ENCODE measurements at regions not wholly inside any gene's neighbourhood (a gene's known extent, or its start where the extent isn't known, plus 50 kb on each side); places are given as distances from the start of the nearest gene placed in this dataset.
"Not testable (repeated sequence)": the region's sequence is repeated elsewhere in the genome, so short reads cannot be mapped to it uniquely, and the experiment has no call there.

DNA sequence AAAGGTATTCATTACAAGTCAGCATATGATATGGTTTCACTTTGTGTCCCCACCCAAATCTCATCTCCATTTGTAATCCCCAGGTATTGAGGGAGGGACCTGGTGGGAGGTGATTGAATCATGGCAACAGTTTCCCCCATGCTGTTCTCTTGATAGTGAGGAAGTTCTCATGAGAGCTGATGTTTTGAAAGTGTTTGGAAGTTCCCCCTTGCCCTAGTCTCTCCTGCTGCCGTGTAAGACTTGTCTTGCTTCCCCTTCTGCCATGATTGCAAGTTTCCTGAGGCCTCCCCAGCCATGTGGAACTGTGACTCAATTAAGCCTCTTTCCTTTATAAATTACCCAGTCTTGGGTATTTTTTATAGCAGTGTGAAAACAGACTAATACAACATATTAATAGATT, 213.7 kb upstream of the ADRA1D start:
- DNase-seq = not testable (repeated sequence)

GRCh38 chr20:4459081-4459480, 210.0 kb upstream of the ADRA1D start:
- no peak for DNase-seq

DNA sequence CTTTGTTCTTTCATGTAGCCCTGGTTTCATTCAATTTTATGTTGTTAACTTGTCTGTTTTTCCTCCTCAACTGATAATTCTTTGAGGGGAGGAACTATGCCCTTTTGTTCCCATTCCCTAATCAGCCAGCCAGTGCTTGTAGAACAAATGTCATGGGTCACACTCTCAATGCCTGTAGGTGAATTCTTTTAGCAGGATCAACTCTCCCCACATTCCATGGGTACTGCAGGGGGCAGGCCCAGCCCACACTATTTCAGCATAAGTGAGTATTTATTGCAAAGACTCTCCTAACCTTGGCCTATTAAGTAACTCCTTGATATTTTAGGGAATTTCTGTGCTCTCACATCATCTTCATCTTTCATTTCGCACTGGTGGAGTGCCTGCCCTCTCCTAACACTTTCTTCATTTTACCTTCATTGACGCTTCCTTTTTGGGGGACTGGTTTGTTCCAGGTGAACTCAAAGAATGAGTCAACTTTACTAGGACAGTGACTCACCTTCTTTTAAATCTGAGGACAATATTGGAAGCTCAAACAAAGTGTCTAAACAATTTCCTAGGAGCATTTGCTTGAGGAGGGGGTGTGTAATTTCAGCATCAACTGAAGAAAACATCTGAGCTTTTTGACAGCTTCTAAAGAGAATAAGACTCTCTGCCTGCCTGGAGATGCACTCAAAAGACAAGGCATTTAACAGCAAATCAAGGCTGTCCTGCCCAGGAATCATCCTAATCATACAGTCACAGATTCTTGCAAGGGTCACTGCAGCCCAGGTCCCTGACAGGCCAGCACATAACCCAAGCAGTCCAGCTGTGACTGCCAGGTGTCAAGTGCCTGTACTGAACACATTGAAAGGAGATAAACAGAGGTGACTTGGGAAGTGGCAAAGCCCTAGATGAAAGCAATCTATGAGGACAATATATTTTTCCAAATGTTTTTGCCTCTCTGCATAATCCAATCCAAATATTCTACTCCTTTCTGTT, 208.8 kb upstream of the ADRA1D start:
- no peak for DNase-seq

DNA sequence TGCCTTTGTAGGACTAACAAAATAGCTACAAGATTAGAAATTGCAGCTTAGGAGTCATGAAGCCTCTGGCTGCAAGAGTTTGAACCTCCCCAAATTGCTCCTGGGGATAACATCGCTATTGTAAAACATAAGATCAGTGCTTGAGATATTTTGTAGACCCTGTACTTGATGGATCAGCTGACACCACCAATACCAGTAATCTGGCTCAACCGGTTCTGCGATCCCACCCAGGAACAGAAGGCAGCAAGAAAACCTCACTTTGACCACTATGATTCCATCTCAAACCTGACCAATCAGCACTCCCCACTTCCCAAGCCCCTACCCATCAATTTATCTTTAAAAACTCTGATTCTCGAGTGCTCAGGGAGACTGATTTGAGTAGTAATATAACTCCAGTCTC, 206.9 kb upstream of the ADRA1D start:
- no peak for DNase-seq

DNA sequence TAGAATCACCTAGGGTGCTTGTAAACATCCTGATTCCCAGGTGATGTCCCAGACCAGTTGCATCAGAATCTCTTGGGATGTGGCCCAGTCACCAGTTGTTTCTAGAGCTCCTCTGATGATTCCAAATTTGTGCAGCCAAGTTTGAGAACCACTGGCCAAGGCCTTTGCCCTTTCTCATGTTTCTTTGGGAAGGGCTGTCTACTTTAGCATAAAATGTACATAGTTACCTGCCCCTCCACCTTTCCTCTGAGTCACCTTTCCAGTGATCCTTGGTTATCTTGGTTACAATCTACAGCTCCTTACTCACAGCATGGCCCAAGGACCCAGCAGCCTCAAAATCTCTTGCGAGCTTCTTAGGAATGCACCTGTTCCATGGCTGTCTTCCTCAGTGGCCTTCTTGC, 206.2 kb upstream of the ADRA1D start:
- DNase-seq = no peak

DNA sequence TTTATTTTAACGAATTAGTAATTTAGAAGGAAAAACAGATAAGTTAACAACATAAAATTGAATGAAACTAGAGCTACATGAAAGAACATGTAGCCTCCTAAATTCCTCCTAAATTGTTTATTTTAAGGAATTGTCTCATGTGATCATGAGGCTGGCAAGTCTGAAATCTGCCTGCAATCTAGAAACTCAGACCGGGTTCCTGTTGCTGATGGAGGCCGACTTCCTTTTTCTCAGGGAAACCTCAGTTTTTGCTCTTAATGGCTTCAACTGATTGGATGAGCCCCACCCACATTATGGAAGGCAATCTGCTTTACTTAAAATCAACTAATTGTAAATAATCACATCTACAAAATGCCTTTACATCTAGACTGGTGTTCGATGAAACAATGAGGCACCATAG, 205.0 kb upstream of the ADRA1D start:
- DNase-seq = peak; percentile 29

GRCh38 chr20:4453359-4453758, 204.3 kb upstream of the ADRA1D start:
- no peak for DNase-seq

- no peak for DNase-seq
Measured at GRCh38 chr20:4451487-4452081, 202.5 kb upstream of the ADRA1D start.

DNA sequence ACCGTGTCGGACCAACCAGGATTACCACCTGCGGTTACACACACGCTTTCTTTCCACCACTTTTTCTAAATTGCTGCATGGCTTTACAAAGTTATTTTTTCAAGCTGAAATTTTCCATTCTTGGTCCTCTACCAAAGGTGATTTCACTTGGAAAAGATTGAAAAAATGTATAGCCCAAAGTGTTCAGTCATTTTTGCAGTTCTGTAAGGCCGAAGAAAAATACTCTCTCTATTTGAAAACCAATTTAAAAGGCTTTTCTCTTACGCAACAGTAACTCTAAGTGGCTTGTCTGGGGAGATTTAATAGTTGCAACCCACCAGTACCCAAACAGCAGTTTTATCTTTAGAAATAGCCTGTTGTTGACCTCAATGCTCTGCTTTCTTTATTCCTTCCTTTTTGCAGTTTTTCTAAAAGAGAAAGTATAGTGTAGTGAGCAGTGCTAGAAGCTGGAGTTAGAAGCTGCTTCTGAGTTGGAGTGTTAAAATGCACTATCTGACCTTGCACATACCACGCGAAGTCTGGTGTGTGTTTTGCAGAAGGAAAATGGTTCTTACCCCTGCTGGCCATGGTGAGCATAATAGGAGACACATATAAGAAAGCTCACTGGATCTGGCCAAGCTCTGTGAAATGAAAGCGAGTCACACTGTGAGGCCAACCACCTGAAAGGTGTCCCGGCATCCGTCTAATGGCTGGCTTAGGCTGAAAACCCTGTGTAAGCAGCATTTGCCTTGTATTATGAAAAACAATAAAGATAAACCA, 201.0 kb upstream of the ADRA1D start:
- peak; percentile 37 for DNase-seq

- DNase-seq = no peak
Measured at GRCh38 chr20:4445784-4446183, 196.7 kb upstream of the ADRA1D start.

- no peak for DNase-seq
Measured at GRCh38 chr20:4445331-4445730, 196.2 kb upstream of the ADRA1D start.

- no peak for DNase-seq
Measured at GRCh38 chr20:4444404-4444803, 195.3 kb upstream of the ADRA1D start.

GRCh38 chr20:4443016-4443415, 193.9 kb upstream of the ADRA1D start:
- DNase-seq = no peak

DNA sequence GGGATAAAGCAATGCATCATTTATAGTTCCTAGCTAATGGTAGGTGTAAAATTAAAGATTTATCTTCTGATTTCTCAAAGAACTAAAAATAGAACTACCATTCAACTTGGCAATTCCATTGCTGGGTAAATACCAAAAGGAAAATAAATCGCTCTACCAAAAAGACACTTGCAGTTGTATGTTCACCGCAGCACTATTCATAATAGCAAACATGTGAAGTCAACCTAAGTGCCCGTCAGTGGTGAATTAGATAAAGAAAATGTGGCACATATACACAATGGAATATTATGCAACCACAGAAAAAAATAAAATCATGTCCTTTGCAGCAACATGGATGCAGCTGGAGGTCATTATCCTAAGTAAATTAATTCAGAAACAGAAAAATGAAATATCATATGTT, 192.8 kb upstream of the ADRA1D start:
- no peak for DNase-seq

GRCh38 chr20:4441191-4441590, 192.1 kb upstream of the ADRA1D start:
- no peak for DNase-seq

DNA sequence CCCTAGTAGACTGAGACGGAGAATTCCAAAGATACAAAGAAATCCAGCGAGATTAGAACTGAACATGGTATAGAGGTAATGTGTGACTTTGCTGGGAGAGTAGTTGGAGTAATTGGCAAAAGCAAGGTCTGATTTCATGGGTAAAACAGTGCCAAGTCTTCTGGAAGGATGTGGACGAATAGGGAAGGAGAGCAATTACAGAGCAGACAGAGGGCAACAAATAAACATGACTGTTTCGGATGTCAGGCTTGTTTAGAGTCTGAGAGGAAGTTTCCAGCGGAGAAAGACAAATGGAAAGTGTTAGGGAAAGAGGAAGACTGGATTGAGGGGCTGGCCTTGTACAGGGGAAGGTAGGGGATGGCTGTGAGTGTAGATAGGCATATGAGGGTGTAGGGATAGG, 190.4 kb upstream of the ADRA1D start:
- no peak for DNase-seq

DNA sequence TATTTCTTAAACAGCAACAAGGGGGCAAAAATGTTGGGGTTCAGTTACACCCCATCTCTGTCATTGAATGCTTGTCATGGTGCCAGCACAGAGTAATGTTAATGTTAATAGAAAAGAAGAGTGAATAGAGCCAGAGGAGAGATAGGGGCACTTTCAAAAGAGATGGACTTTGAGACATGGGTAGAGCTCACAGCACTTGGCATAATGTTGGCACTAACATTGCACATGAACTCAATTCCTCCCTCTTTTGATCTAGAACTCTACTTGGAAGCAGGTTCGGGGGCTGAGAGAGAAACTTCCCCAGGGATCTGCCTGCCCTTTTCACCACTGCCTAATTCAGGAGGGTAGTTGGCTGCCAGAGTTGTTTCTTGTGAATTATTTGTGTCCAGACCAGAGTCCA, 188.0 kb upstream of the ADRA1D start:
- no peak for DNase-seq

DNA sequence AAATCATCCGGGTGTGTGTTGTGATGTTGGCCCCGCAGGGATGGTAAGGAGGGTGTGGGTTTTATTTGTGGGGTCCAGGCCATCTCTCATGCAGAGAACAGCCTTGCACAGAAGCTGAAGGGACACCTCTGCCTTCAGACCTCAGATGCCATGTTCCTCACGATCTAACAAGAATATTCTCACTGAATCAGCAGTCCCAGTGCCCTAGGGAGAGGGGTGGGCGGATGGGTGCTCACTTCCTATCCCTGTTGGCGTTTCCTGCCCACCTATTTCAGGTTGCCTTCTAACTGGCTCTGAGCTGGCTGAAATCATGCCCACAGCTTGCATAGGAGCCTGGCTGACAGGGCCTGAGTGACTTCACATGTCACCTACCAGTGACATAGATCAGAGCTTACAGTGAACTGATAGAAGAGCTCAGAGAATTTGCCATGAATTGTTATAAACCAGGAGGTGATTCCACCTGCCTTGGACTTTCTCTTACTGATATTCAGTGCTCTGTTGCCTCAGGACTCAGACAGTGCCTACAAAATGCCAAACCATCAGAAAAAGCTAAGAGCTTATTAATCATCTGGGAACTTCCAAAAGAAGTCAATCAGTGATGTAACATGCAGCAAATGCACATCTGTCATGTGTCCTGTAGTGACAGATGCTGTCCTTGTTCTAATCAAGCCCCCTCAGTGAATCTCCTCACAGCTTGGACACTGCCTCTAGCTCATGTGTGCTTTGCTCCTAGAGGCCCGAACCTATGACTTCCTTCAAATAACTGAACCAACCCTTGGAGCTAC, 186.8 kb upstream of the ADRA1D start:
- no peak for DNase-seq

DNA sequence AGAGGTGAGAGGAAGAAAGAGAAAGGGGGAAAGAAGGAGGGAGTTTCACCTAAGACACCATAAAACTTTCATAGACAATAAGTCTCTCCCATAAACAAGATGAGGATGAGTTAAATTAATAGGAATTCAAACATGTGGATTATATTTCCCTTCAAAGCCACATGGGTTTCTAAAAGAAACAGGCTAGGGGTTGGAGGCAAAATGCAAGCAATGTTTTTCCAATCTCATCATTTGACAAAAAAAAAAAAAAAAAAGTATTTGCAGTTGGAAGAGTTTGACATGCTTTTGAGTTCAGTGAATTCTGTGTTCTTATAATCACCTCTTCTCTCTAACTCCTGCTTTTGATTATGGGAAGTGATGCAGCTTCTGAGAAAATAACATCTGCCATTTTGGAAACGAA, 186.1 kb upstream of the ADRA1D start:
- no peak for DNase-seq

DNA sequence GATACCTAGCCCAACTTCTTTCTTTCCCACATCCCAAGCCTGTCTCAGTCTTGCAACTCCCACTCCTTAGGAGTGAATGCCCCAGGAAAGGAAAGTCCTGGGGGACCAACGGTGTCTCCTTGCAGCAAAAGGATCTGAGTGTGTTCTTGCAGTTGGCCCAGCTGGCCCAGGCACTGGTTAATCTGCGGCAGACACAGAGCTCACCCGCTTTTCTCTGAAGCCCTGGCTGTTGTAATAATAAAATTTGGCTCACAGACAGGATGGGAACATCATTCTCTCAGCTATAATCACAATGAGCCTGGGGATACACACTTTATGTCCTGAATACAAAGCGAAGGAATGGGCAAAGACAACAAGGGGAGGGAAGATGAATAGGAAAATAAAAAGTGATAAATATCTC, 185.6 kb upstream of the ADRA1D start:
- DNase-seq = no peak

- no peak for DNase-seq
Measured at GRCh38 chr20:4431446-4431845, 182.4 kb upstream of the ADRA1D start.

DNA sequence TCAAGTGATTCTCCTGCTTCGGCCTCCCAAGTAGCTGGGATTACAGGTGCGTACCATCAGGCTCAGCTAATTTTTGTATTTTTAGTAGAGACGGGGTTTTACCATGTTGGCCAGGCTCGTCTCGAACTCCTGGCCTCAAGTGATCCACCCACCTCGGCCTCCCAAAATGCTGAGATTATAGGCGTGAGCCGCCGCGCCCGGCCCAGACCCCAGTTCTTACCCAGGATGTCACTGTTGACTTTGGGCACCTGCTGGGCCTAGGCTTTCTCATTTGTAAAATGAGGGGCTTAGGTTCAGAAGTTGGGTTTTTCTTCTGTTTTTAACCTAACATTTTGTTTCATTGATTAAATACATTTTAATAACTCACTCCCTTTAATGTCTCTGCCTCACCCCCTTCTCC, 181.7 kb upstream of the ADRA1D start:
- DNase-seq = not testable (repeated sequence)

Data from OCI-M1 (cell line).